22Rv1 (cell line): ENCODE measurements at regions not wholly inside any gene's neighbourhood (a gene's known extent, or its start where the extent isn't known, plus 50 kb on each side); places are given as distances from the start of the nearest gene placed in this dataset.

Source experiments
- CTCF ChIP-seq: fragments of 450-650 bp; IDR thresholded peaks from 2 replicates; pipeline ENCODE4 v1.5.1; 2017; ENCODE audit warnings: mild to moderate bottlenecking
- ZFX ChIP-seq: fragments of 450-650 bp; IDR thresholded peaks from 2 replicates; pipeline ENCODE4 v1.6.1; 2017; ENCODE audit warnings: antibody characterized with exemption, borderline replicate concordance

- no peak for TF ChIP-seq CTCF
- TF ChIP-seq ZFX = no peak
Measured at GRCh38 chr7:68209486-68209885, 1212.9 kb downstream of the TYW1 start.
